ENCODE measurements at regions not wholly inside any gene's neighbourhood (a gene's known extent, or its start where the extent isn't known, plus 50 kb on each side); places are given as distances from the start of the nearest gene placed in this dataset.

DNA sequence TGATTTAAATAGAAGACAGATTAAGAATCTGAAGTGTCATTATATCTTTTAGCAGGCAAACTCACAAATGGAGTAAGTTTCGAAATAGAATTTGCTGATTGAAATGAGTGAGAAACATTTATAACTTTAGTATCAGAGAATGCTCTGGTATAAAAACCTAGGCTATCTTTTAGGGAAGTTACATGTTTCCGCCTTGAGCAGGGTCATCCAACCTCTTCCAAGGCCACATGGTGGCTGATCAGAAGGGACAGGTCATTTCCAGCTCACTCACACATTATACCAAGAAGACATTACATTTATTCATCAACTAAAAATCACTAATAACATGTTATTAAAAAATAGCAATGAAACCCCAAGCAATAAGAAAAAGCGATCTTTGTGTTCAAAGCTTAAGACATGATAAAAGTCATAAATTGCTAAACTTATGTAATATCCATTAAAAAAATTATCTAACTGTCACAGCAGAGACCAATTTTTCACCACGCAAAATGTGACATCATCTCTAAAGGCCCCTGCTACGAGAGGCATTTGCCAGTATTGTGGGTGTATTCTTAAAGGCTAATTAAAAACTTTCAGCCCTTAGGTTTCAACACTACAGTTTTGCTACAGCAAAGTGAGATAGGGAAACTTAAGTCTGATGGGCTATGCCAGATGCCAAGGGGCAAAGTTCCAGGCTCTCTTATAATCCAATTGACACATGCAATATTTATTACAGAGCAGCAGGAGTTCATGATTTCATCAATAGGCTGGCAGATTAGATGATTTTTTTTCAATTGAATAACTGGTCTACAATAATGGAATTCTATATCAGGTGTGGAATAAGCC is 240.4 kb upstream of the TBL1XR1 start:
- H3K4me3 ChIP-seq (replicated peaks in 1 of 3; ENCODE audit: insufficient read depth in 1 of 3, low read depth in 2 of 3, low read length in 3 of 3), result no peak overlapping the region
- no peaks in the 10 kb centered on the region for H4K20me1 ChIP-seq (ENCODE audit: insufficient read depth, low read length)
- no peak overlapping the region for H3K4me2 ChIP-seq (ENCODE audit: low read depth, low read length)
- no TSS peak for BruUV-seq (replicated peaks)
- POLR2A ChIA-PET, result no interaction called here
- intact Hi-C loops (cut with micrococcal nuclease; ENCODE audit: unreplicated experiment), result no loop called here
- no peaks in the 10 kb centered on the region for H3K4me1 ChIP-seq (ENCODE audit: insufficient read depth, low read length)
- DNase-seq (ENCODE audit: low spot score) (no peak), ATAC-seq (no peak), FAIRE-seq (no peak)
- CTCF ChIA-PET (ENCODE audit: low intra/inter-chr PET ratio, low total read pairs), result no interaction called here
- TF ChIP-seq TCF12 (IDR thresholded peaks at IDR 0.05) (no peak), TCF12 (CRISPR knock-in tag; IDR thresholded peaks at IDR 0.05) (no peak), ZBTB4 (CRISPR knock-in tag; IDR thresholded peaks at IDR 0.05; ENCODE audit: borderline replicate concordance) (no peak), ZNF776 (CRISPR knock-in tag; IDR thresholded peaks at IDR 0.05) (no peak), KDM3A (CRISPR knock-in tag; IDR thresholded peaks at IDR 0.05; ENCODE audit: low read depth) (no peak), ZKSCAN8 (CRISPR knock-in tag; IDR thresholded peaks at IDR 0.05; ENCODE audit: borderline replicate concordance) (no peak), NBN (conservative IDR thresholded peaks at IDR 0.05) (no peak), ZNF770 (CRISPR knock-in tag; IDR thresholded peaks at IDR 0.05) (no peak), ZNF17 (CRISPR knock-in tag; IDR thresholded peaks at IDR 0.05) (no peak)
- no peak overlapping the region for H3K27ac ChIP-seq (ENCODE audit: extremely low read length, insufficient read depth, low read length)
- H3K9ac ChIP-seq (ENCODE audit: insufficient read depth, low read depth, low read length), result no peak overlapping the region
- H2AFZ ChIP-seq (ENCODE audit: low read length), result no peak overlapping the region
- in situ Hi-C loops (cut with HindIII; ENCODE audit: extremely low pct_ligation_motif_present, low pct_unique_long_range_greater_than_20kb), result loop anchor here (25.0 kb wide), 1 partner anchor 925 kb away; no protein-coding TSS in a partner anchor
- H3K9me3 ChIP-seq (ENCODE audit: low read length), result no peaks in the 10 kb centered on the region
- no peaks in the 10 kb centered on the region; a peak in 1 of 5 replicates for H3K27me3 ChIP-seq (ENCODE audit: control insufficient read depth in 1 of 2, insufficient read depth in 2 of 2, low read length in 2 of 2)
- no peaks in the 10 kb centered on the region for H3K79me2 ChIP-seq (ENCODE audit: insufficient read depth, low read length)
- WGBS (ENCODE audit: low lambda C conversion rate), result 45% methylated on average over 5 of the region's 5 CpGs
- no peaks in the 10 kb centered on the region for H3K36me3 ChIP-seq (replicated peaks in 1 of 2; ENCODE audit: control insufficient read depth in 1 of 2, insufficient read depth in 2 of 2, low read length in 2 of 2)
